K562 (cell line): ENCODE measurements at regions not wholly inside any gene's neighbourhood (a gene's known extent, or its start where the extent isn't known, plus 50 kb on each side); places are given as distances from the start of the nearest gene placed in this dataset.

Experiments
- HDAC6 ChIP-seq: IDR thresholded peaks from 2 replicates; pipeline ENCODE4 v1.6.1; 2012; ENCODE audit warnings: low read depth, mild to moderate bottlenecking, control low read depth, inconsistent platforms, low read length, moderate library complexity
- NCOA6 ChIP-seq: fragments of 450-650 bp; IDR thresholded peaks from 2 replicates; pipeline ENCODE4 v1.6.1; 2017; ENCODE audit warnings: mild to moderate bottlenecking
- RAD51 ChIP-seq: fragments of 450-650 bp; IDR thresholded peaks from 2 replicates; pipeline ENCODE4 v1.7.1; 2016; ENCODE audit warnings: low read depth, mild to moderate bottlenecking, borderline replicate concordance
- RBM17 ChIP-seq: fragments of 200-400 bp; formaldehyde crosslinking; IDR thresholded peaks from 2 replicates; pipeline ENCODE4 v1.6.1; 2017; ENCODE audit warnings: low read depth, mild to moderate bottlenecking, low read length, borderline replicate concordance
- RFX1 ChIP-seq: fragments of 450-650 bp; IDR thresholded peaks from 2 replicates; pipeline ENCODE4 v1.6.1; 2016; ENCODE audit warnings: mild to moderate bottlenecking, moderate library complexity
- TEAD4 ChIP-seq, 2 experiments: sonication (generic) in 1 of 2; formaldehyde crosslinking in 1 of 2; IDR thresholded peaks; 2 replicates each; pipeline versions ENCODE4 v1.6.1 to v1.8.0; 2012 to 2022; ENCODE audit warnings: borderline replicate concordance in 1 of 2, inconsistent platforms in 1 of 2, low read length in 1 of 2, mild to moderate bottlenecking in 1 of 2, missing genetic modification reagents in 1 of 2
- TRIM24 ChIP-seq, 2 experiments: fragments of 450-650 bp; IDR thresholded peaks; 2 replicates each; pipeline ENCODE4 v1.6.1; 2016
- ZNF121 ChIP-seq: sonication (generic); formaldehyde crosslinking; conservative IDR thresholded peaks from 2 replicates; pipeline ENCODE4 v1.8.0; 2022; ENCODE audit warnings: missing genetic modification reagents
- ZNF134 ChIP-seq: fragments of 250-450 bp; sonication (Bioruptor Pico); conservative IDR thresholded peaks from 2 replicates; pipeline ENCODE4 v1.4.0; 2020
- ZNF263 ChIP-seq: sonication (generic); formaldehyde crosslinking; IDR thresholded peaks from 2 replicates; pipeline ENCODE4 v1.8.0; 2022; ENCODE audit warnings: mild to moderate bottlenecking, missing genetic modification reagents, borderline replicate concordance
- TF ChIP-seq, protein P1 (sequence below): fragments of 250-450 bp; sonication (Bioruptor Pico); IDR thresholded peaks from 2 replicates; pipeline ENCODE4 v1.9.0; 2021; ENCODE audit warnings: mild to moderate bottlenecking, inconsistent platforms
- TF ChIP-seq, protein P2 (sequence below): fragments of 200-800 bp; sonication (Bioruptor generic); IDR thresholded peaks from 2 replicates; pipeline ENCODE4 v1.6.1; 2017; ENCODE audit warnings: missing genetic modification characterization, missing compliant biosample characterization
- TF ChIP-seq, protein P3 (sequence below): fragments of 450-650 bp; conservative IDR thresholded peaks from 2 replicates; pipeline ENCODE4 v1.6.1; 2016; ENCODE audit warnings: missing genetic modification characterization, low read depth, mild to moderate bottlenecking, missing compliant biosample characterization, moderate library complexity

DNA sequence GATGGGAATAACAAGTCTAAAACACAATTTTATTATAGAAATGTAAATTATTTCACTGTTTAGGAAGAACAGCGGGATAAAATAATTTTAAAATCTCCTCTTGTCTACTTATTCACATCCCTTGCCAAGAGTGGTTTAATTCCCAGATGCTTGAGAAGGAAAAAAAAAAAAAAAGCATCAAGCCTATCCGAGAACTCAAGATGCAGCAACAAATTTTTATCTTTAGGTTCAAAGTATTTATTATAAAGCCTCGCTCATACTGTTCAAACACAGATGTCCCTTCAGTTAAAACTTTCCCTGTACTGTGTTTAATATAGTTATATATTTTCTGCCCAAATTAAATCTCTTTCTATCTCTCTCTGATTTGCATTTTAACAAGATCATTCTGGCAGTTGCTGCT is 1615.8 kb downstream of the PLA2G4A start (continued):
- no peak for TF ChIP-seq ZNF134 (CRISPR knock-in tag)
- no peak for TF ChIP-seq NCOA6
- TF ChIP-seq RFX1: no peak
- TF ChIP-seq, protein P1, sequence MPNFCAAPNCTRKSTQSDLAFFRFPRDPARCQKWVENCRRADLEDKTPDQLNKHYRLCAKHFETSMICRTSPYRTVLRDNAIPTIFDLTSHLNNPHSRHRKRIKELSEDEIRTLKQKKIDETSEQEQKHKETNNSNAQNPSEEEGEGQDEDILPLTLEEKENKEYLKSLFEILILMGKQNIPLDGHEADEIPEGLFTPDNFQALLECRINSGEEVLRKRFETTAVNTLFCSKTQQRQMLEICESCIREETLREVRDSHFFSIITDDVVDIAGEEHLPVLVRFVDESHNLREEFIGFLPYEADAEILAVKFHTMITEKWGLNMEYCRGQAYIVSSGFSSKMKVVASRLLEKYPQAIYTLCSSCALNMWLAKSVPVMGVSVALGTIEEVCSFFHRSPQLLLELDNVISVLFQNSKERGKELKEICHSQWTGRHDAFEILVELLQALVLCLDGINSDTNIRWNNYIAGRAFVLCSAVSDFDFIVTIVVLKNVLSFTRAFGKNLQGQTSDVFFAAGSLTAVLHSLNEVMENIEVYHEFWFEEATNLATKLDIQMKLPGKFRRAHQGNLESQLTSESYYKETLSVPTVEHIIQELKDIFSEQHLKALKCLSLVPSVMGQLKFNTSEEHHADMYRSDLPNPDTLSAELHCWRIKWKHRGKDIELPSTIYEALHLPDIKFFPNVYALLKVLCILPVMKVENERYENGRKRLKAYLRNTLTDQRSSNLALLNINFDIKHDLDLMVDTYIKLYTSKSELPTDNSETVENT (CRISPR knock-in tag): no peak
- TF ChIP-seq ZNF121: no peak
- no peak for TF ChIP-seq RAD51
- TF ChIP-seq TRIM24 (IDR thresholded peaks at IDR 0.05): no peak
- TF ChIP-seq, protein P2, sequence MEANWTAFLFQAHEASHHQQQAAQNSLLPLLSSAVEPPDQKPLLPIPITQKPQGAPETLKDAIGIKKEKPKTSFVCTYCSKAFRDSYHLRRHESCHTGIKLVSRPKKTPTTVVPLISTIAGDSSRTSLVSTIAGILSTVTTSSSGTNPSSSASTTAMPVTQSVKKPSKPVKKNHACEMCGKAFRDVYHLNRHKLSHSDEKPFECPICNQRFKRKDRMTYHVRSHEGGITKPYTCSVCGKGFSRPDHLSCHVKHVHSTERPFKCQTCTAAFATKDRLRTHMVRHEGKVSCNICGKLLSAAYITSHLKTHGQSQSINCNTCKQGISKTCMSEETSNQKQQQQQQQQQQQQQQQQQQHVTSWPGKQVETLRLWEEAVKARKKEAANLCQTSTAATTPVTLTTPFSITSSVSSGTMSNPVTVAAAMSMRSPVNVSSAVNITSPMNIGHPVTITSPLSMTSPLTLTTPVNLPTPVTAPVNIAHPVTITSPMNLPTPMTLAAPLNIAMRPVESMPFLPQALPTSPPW (CRISPR knock-in tag): no peak
- no peak for TF ChIP-seq RBM17
- TF ChIP-seq ZNF263: no peak
- no peak for TF ChIP-seq TEAD4 (IDR thresholded peaks at IDR 0.05; ENCODE audit: low read length)
- no peak for TF ChIP-seq TEAD4 (CRISPR knock-in tag; IDR thresholded peaks at IDR 0.05; ENCODE audit: borderline replicate concordance)
- TF ChIP-seq HDAC6: no peak
- TF ChIP-seq, protein P3, sequence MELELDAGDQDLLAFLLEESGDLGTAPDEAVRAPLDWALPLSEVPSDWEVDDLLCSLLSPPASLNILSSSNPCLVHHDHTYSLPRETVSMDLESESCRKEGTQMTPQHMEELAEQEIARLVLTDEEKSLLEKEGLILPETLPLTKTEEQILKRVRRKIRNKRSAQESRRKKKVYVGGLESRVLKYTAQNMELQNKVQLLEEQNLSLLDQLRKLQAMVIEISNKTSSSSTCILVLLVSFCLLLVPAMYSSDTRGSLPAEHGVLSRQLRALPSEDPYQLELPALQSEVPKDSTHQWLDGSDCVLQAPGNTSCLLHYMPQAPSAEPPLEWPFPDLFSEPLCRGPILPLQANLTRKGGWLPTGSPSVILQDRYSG (tag): no peak
